K562 (cell line): ENCODE measurements at regions not wholly inside any gene's neighbourhood (a gene's known extent, or its start where the extent isn't known, plus 50 kb on each side); places are given as distances from the start of the nearest gene placed in this dataset.

Source experiments
- BMI1 ChIP-seq: fragments of 150-350 bp; IDR thresholded peaks from 2 replicates; pipeline ENCODE4 v1.6.1; 2014; ENCODE audit warnings: low read length
- KAT8 ChIP-seq: fragments of 450-650 bp; IDR thresholded peaks from 2 replicates; pipeline ENCODE4 v1.6.1; 2016; ENCODE audit warnings: low read depth, mild to moderate bottlenecking
- NFE2L1 ChIP-seq: fragments of 450-650 bp; IDR thresholded peaks from 2 replicates; pipeline ENCODE4 v1.6.1; 2016; ENCODE audit warnings: missing genetic modification characterization, low read depth, mild to moderate bottlenecking, missing compliant biosample characterization, moderate library complexity, borderline replicate concordance
- PYGO2 ChIP-seq: fragments of 450-650 bp; IDR thresholded peaks from 2 replicates; pipeline ENCODE4 v1.6.1; 2016; ENCODE audit warnings: mild to moderate bottlenecking, missing genetic modification characterization, moderate library complexity, missing compliant biosample characterization
- RBM22 ChIP-seq: fragments of 200-400 bp; formaldehyde crosslinking; IDR thresholded peaks from 2 replicates; pipeline ENCODE4 v1.6.1; 2018; ENCODE audit warnings: low read length, low read depth; ENCODE audit not compliant: poor library complexity, severe bottlenecking
- SNRNP70 ChIP-seq: fragments of 200-400 bp; formaldehyde crosslinking; optimal IDR thresholded peaks from 2 replicates; pipeline ENCODE3; 2017; ENCODE audit warnings: low read depth, low read length
- ZZZ3 ChIP-seq: fragments of 450-650 bp; IDR thresholded peaks from 2 replicates; pipeline ENCODE4 v1.6.1; 2016; ENCODE audit warnings: antibody characterized with exemption, mild to moderate bottlenecking, moderate library complexity
- TF ChIP-seq, protein P1 (sequence below): fragments of 450-650 bp; IDR thresholded peaks from 2 replicates; pipeline ENCODE4 v1.6.1; 2016; ENCODE audit warnings: mild to moderate bottlenecking, moderate library complexity
- TF ChIP-seq, protein P2 (sequence below): fragments of 250-450 bp; sonication (Bioruptor Pico); IDR thresholded peaks from 2 replicates; pipeline ENCODE4 v1.4.0; 2020; ENCODE audit warnings: mild to moderate bottlenecking
- TF ChIP-seq, protein P3 (sequence below): fragments of 250-450 bp; sonication (Bioruptor Pico); IDR thresholded peaks from 2 replicates; pipeline ENCODE4 v1.8.0; 2022; ENCODE audit warnings: inconsistent platforms, mild to moderate bottlenecking, moderate library complexity, borderline replicate concordance
- TF ChIP-seq, protein P4 (sequence below): fragments of 250-450 bp; sonication (Bioruptor Pico); IDR thresholded peaks from 2 replicates; pipeline ENCODE4 v1.4.0; 2020; ENCODE audit warnings: borderline replicate concordance

DNA sequence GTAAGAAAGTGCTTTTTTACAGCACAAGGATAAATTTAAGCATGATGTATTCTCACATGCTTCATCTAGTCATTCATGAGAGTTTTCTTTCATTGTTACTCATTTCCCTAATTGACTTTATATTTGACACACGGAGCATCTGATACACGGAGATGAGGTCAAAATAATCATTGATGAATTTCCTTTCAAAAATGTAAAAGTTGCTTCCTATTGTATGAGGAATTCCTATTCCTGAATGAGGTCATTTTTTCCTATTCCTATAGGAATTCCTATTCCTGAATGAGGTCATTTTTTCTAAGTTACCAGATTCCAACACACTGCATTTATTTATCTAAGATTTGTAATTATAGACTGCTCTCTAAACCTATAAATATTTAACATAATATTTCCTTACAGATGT is 316.7 kb upstream of the KITLG start (continued):
- TF ChIP-seq, protein P1, sequence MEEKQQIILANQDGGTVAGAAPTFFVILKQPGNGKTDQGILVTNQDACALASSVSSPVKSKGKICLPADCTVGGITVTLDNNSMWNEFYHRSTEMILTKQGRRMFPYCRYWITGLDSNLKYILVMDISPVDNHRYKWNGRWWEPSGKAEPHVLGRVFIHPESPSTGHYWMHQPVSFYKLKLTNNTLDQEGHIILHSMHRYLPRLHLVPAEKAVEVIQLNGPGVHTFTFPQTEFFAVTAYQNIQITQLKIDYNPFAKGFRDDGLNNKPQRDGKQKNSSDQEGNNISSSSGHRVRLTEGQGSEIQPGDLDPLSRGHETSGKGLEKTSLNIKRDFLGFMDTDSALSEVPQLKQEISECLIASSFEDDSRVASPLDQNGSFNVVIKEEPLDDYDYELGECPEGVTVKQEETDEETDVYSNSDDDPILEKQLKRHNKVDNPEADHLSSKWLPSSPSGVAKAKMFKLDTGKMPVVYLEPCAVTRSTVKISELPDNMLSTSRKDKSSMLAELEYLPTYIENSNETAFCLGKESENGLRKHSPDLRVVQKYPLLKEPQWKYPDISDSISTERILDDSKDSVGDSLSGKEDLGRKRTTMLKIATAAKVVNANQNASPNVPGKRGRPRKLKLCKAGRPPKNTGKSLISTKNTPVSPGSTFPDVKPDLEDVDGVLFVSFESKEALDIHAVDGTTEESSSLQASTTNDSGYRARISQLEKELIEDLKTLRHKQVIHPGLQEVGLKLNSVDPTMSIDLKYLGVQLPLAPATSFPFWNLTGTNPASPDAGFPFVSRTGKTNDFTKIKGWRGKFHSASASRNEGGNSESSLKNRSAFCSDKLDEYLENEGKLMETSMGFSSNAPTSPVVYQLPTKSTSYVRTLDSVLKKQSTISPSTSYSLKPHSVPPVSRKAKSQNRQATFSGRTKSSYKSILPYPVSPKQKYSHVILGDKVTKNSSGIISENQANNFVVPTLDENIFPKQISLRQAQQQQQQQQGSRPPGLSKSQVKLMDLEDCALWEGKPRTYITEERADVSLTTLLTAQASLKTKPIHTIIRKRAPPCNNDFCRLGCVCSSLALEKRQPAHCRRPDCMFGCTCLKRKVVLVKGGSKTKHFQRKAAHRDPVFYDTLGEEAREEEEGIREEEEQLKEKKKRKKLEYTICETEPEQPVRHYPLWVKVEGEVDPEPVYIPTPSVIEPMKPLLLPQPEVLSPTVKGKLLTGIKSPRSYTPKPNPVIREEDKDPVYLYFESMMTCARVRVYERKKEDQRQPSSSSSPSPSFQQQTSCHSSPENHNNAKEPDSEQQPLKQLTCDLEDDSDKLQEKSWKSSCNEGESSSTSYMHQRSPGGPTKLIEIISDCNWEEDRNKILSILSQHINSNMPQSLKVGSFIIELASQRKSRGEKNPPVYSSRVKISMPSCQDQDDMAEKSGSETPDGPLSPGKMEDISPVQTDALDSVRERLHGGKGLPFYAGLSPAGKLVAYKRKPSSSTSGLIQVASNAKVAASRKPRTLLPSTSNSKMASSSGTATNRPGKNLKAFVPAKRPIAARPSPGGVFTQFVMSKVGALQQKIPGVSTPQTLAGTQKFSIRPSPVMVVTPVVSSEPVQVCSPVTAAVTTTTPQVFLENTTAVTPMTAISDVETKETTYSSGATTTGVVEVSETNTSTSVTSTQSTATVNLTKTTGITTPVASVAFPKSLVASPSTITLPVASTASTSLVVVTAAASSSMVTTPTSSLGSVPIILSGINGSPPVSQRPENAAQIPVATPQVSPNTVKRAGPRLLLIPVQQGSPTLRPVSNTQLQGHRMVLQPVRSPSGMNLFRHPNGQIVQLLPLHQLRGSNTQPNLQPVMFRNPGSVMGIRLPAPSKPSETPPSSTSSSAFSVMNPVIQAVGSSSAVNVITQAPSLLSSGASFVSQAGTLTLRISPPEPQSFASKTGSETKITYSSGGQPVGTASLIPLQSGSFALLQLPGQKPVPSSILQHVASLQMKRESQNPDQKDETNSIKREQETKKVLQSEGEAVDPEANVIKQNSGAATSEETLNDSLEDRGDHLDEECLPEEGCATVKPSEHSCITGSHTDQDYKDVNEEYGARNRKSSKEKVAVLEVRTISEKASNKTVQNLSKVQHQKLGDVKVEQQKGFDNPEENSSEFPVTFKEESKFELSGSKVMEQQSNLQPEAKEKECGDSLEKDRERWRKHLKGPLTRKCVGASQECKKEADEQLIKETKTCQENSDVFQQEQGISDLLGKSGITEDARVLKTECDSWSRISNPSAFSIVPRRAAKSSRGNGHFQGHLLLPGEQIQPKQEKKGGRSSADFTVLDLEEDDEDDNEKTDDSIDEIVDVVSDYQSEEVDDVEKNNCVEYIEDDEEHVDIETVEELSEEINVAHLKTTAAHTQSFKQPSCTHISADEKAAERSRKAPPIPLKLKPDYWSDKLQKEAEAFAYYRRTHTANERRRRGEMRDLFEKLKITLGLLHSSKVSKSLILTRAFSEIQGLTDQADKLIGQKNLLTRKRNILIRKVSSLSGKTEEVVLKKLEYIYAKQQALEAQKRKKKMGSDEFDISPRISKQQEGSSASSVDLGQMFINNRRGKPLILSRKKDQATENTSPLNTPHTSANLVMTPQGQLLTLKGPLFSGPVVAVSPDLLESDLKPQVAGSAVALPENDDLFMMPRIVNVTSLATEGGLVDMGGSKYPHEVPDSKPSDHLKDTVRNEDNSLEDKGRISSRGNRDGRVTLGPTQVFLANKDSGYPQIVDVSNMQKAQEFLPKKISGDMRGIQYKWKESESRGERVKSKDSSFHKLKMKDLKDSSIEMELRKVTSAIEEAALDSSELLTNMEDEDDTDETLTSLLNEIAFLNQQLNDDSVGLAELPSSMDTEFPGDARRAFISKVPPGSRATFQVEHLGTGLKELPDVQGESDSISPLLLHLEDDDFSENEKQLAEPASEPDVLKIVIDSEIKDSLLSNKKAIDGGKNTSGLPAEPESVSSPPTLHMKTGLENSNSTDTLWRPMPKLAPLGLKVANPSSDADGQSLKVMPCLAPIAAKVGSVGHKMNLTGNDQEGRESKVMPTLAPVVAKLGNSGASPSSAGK = no peak
- no peak for TF ChIP-seq NFE2L1 (tag)
- no peak for TF ChIP-seq ZZZ3
- no peak for TF ChIP-seq KAT8
- no peak for TF ChIP-seq BMI1
- TF ChIP-seq RBM22 = no peak
- TF ChIP-seq, protein P2, sequence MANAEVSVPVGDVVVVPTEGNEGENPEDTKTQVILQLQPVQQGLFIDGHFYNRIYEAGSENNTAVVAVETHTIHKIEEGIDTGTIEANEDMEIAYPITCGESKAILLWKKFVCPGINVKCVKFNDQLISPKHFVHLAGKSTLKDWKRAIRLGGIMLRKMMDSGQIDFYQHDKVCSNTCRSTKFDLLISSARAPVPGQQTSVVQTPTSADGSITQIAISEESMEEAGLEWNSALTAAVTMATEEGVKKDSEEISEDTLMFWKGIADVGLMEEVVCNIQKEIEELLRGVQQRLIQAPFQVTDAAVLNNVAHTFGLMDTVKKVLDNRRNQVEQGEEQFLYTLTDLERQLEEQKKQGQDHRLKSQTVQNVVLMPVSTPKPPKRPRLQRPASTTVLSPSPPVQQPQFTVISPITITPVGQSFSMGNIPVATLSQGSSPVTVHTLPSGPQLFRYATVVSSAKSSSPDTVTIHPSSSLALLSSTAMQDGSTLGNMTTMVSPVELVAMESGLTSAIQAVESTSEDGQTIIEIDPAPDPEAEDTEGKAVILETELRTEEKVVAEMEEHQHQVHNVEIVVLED (CRISPR knock-in tag) = no peak
- TF ChIP-seq, protein P3, sequence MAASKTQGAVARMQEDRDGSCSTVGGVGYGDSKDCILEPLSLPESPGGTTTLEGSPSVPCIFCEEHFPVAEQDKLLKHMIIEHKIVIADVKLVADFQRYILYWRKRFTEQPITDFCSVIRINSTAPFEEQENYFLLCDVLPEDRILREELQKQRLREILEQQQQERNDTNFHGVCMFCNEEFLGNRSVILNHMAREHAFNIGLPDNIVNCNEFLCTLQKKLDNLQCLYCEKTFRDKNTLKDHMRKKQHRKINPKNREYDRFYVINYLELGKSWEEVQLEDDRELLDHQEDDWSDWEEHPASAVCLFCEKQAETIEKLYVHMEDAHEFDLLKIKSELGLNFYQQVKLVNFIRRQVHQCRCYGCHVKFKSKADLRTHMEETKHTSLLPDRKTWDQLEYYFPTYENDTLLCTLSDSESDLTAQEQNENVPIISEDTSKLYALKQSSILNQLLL (CRISPR knock-in tag) = no peak
- TF ChIP-seq SNRNP70 = no peak
- TF ChIP-seq, protein P4, sequence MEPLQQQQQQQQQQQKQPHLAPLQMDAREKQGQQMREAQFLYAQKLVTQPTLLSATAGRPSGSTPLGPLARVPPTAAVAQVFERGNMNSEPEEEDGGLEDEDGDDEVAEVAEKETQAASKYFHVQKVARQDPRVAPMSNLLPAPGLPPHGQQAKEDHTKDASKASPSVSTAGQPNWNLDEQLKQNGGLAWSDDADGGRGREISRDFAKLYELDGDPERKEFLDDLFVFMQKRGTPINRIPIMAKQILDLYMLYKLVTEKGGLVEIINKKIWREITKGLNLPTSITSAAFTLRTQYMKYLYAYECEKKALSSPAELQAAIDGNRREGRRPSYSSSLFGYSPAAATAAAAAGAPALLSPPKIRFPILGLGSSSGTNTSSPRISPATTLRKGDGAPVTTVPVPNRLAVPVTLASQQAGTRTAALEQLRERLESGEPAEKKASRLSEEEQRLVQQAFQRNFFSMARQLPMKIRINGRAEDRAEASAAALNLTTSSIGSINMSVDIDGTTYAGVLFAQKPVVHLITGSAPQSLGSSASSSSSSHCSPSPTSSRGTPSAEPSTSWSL = no peak
- TF ChIP-seq PYGO2 (tag) = no peak
- TF ChIP-seq, all 486 proteins: peak for 0
